H1 (cell line): ENCODE measurements at regions not wholly inside any gene's neighbourhood (a gene's known extent, or its start where the extent isn't known, plus 50 kb on each side); places are given as distances from the start of the nearest gene placed in this dataset.

Experiments
- CTCF ChIA-PET: fragments of 300-600 bp; sonication (Branson Sonifier 250); formaldehyde crosslinking; loops from one replicate; lab custom pipeline; 2021; ENCODE audit not compliant: partially characterized antibody; lab: Charles Lee
- POLR2A ChIA-PET: fragments of 300-600 bp; sonication (Branson Sonifier 250); formaldehyde crosslinking; loops from one replicate; lab custom pipeline; 2021; ENCODE audit warnings: inconsistent platforms; ENCODE audit not compliant: partially characterized antibody; lab: Charles Lee
- DNase-seq, 2 experiments: peaks; one replicate each; pipeline versions ENCODE4 v3.0.0 to v3.0.0-alpha.2; 2010 to 2022; ENCODE audit warnings: low spot score in 2 of 2, low read depth in 1 of 2, mixed read lengths in 1 of 2
- FAIRE-seq: peaks from 2 replicates; lab custom pipeline; 2011; peaks lifted over from hg19 to GRCh38; lab: Jason Lieb, UNC
- H2AFZ ChIP-seq: 2 replicates; pipeline ENCODE4 v1.8.1; 2012; ENCODE audit warnings: low read length, inconsistent platforms
- H2AK5ac ChIP-seq: 2 replicates; pipeline ENCODE4 v1.6.1; 2013; ENCODE audit warnings: low read depth, low read length
- H2BK120ac ChIP-seq: replicated peaks from 2 replicates; pipeline ENCODE3; 2013; ENCODE audit warnings: low read depth, low read length, inconsistent platforms
- H2BK12ac ChIP-seq: 2 replicates; pipeline ENCODE4 v1.6.1; 2013; ENCODE audit warnings: low read depth, low read length
- H2BK15ac ChIP-seq: 2 replicates; pipeline ENCODE4 v1.6.1; 2013; ENCODE audit warnings: low read length
- H2BK20ac ChIP-seq: 2 replicates; pipeline ENCODE4 v1.6.1; 2013; ENCODE audit warnings: low read length
- H2BK5ac ChIP-seq: 2 replicates; pipeline ENCODE4 v1.6.1; 2013; ENCODE audit warnings: low read depth, low read length
- H3K14ac ChIP-seq: 2 replicates; pipeline ENCODE4 v1.6.1; 2013; ENCODE audit warnings: inconsistent platforms; ENCODE audit not compliant: insufficient read length
- H3K18ac ChIP-seq: 2 replicates; pipeline ENCODE4 v1.6.1; 2013; ENCODE audit warnings: low read length; ENCODE audit errors: extremely low read depth
- H3K23ac ChIP-seq: 2 replicates; pipeline ENCODE4 v1.6.1; 2013; ENCODE audit warnings: inconsistent platforms; ENCODE audit not compliant: insufficient read length
- H3K23me2 ChIP-seq: 2 replicates; pipeline ENCODE4 v1.6.1; 2013; ENCODE audit warnings: low read depth, low read length
- H3K27ac ChIP-seq: 2 replicates; pipeline ENCODE4 v1.6.1; 2011; ENCODE audit warnings: low read depth, low read length, inconsistent platforms
- H3K27me3 ChIP-seq, 4 experiments: replicated peaks in 1 of 4; 1 replicate in 1 of 4; 2 replicates in 3 of 4; pipeline versions ENCODE4 v1.6.1 to v1.8.1; 2011 to 2013; ENCODE audit warnings: low read length in 3 of 4, mild to moderate bottlenecking in 3 of 4, inconsistent platforms in 2 of 4, mixed read lengths in 2 of 4, moderate library complexity in 1 of 4; ENCODE audit not compliant: control insufficient read depth in 3 of 4, insufficient read depth in 3 of 4; ENCODE audit errors: extremely low read depth in 1 of 4
- H3K36me3 ChIP-seq, 4 experiments: 2 replicates each; pipeline versions ENCODE4 v1.6.1 to v1.8.1; 2011 to 2013; ENCODE audit warnings: mild to moderate bottlenecking in 4 of 4, low read length in 3 of 4, moderate library complexity in 2 of 4, control low read depth in 1 of 4, inconsistent platforms in 1 of 4; ENCODE audit not compliant: insufficient read depth in 4 of 4, control insufficient read depth in 2 of 4
- H3K4ac ChIP-seq: replicated peaks from 2 replicates; pipeline ENCODE3; 2013; ENCODE audit warnings: low read length, low read depth, mixed read lengths, inconsistent platforms; ENCODE audit not compliant: insufficient read length
- H3K4me1 ChIP-seq, 4 experiments: replicated peaks in 1 of 4; 1 replicate in 1 of 4; 2 replicates in 3 of 4; pipeline versions ENCODE4 v1.6.1 to v1.8.1; 2011 to 2013; ENCODE audit warnings: low read length in 3 of 4, inconsistent platforms in 2 of 4, mixed read lengths in 1 of 4; ENCODE audit not compliant: insufficient read depth in 4 of 4, control insufficient read depth in 3 of 4
- H3K4me2 ChIP-seq, 2 experiments: 2 replicates each; pipeline versions ENCODE4 v1.6.1 to v1.8.1; 2011 to 2013; ENCODE audit warnings: low read depth in 2 of 2, low read length in 2 of 2, control low read depth in 1 of 2, inconsistent platforms in 1 of 2, mild to moderate bottlenecking in 1 of 2; ENCODE audit not compliant: insufficient read depth in 1 of 2
- H3K4me3 ChIP-seq, 4 experiments: fragments of 200-600, 300-600 bp in 1 of 4; sonication (generic), shearing (Covaris generic), sonication (Bioruptor Twin) in 1 of 4; 2 replicates each; pipeline versions ENCODE4 v1.5.1 to v1.8.1; 2011 to 2016; ENCODE audit warnings: low read length in 4 of 4, low read depth in 3 of 4, control low read depth in 2 of 4, inconsistent platforms in 2 of 4, mild to moderate bottlenecking in 2 of 4, mixed read lengths in 1 of 4, moderate library complexity in 1 of 4; ENCODE audit not compliant: insufficient read depth in 2 of 4; ENCODE audit errors: extremely low read depth in 1 of 4
- H3K56ac ChIP-seq: replicated peaks from 2 replicates; pipeline ENCODE3; 2013; ENCODE audit warnings: low read depth, mild to moderate bottlenecking, mixed read lengths, low read length, inconsistent platforms; ENCODE audit not compliant: insufficient read length
- H3K79me1 ChIP-seq: 2 replicates; pipeline ENCODE4 v1.6.1; 2013; ENCODE audit warnings: low read depth, low read length, control low read depth
- H3K79me2 ChIP-seq, 2 experiments: 2 replicates each; pipeline versions ENCODE4 v1.6.1 to v1.8.1; 2012 to 2013; ENCODE audit warnings: low read length in 2 of 2, mild to moderate bottlenecking in 2 of 2, inconsistent platforms in 1 of 2; ENCODE audit not compliant: insufficient read depth in 2 of 2, control insufficient read depth in 1 of 2
- H3K9ac ChIP-seq, 4 experiments: replicated peaks in 1 of 4; 1 replicate in 1 of 4; 2 replicates in 3 of 4; pipeline versions ENCODE4 v1.6.1 to v1.8.1; 2011 to 2013; ENCODE audit warnings: low read depth in 3 of 4, low read length in 3 of 4, control low read depth in 2 of 4, mild to moderate bottlenecking in 2 of 4, moderate library complexity in 2 of 4, inconsistent platforms in 1 of 4; ENCODE audit errors: extremely low read depth in 1 of 4
- H3K9me3 ChIP-seq, 2 experiments: 2 replicates each; pipeline versions ENCODE4 v1.6.1 to v1.8.1; 2012 to 2013; ENCODE audit warnings: mild to moderate bottlenecking in 2 of 2, moderate library complexity in 2 of 2, control low read depth in 1 of 2, inconsistent platforms in 1 of 2, low read depth in 1 of 2, low read length in 1 of 2, mixed read lengths in 1 of 2; ENCODE audit not compliant: insufficient read depth in 2 of 2
- H4K20me1 ChIP-seq, 2 experiments: replicated peaks in 1 of 2; 2 replicates each; pipeline versions ENCODE3 to v1.8.1; 2011 to 2013; ENCODE audit warnings: inconsistent platforms in 2 of 2, low read length in 2 of 2, mild to moderate bottlenecking in 1 of 2; ENCODE audit not compliant: insufficient read depth in 2 of 2, control insufficient read depth in 1 of 2
- H4K5ac ChIP-seq: 2 replicates; pipeline ENCODE4 v1.6.1; 2013; ENCODE audit warnings: low read length, low read depth, mixed read lengths, inconsistent platforms; ENCODE audit not compliant: insufficient read length
- H4K8ac ChIP-seq: 2 replicates; pipeline ENCODE4 v1.8.0; 2013; ENCODE audit warnings: mild to moderate bottlenecking, moderate library complexity, low read length, inconsistent platforms; ENCODE audit not compliant: insufficient read depth; ENCODE audit errors: extremely low read depth
- H4K91ac ChIP-seq: replicated peaks from 2 replicates; pipeline ENCODE3; 2013; ENCODE audit warnings: low read length, mixed read lengths, inconsistent platforms; ENCODE audit not compliant: insufficient read length
- ATF3 ChIP-seq: IDR thresholded peaks from 2 replicates; pipeline ENCODE4 v1.6.1; 2011; ENCODE audit warnings: low read depth, mild to moderate bottlenecking, low read length; ENCODE audit not compliant: insufficient read depth
- CEBPB ChIP-seq: IDR thresholded peaks from 2 replicates; pipeline ENCODE4 v1.6.1; 2012; ENCODE audit warnings: low read depth, low read length
- GTF2F1 ChIP-seq: IDR thresholded peaks from 2 replicates; pipeline ENCODE4 v1.6.1; 2012; ENCODE audit warnings: low read depth, low read length, improper control_type of control experiment, borderline replicate concordance
- SIN3A ChIP-seq, 2 experiments: IDR thresholded peaks in 1 of 2; conservative IDR thresholded peaks in 1 of 2; 2 replicates each; pipeline ENCODE4 v1.6.1; 2011 to 2012; ENCODE audit warnings: low read length in 2 of 2, improper control_type of control experiment in 1 of 2, low read depth in 1 of 2, mild to moderate bottlenecking in 1 of 2
- SP1 ChIP-seq: IDR thresholded peaks from 2 replicates; pipeline ENCODE4 v1.6.1; 2011; ENCODE audit warnings: low read depth, low read length
- TBP ChIP-seq: IDR thresholded peaks from 2 replicates; pipeline ENCODE4 v1.6.1; 2011; ENCODE audit warnings: low read depth, low read length, improper control_type of control experiment
- WGBS, 2 experiments: shearing (Covaris generic) in 1 of 2; methylation state at CpG; one replicate each; pipeline versions ENCODE4 v1.1.6 to v1.1.7; 2013 to 2015; ENCODE audit warnings: low lambda C conversion rate in 2 of 2, mixed read lengths in 2 of 2, inconsistent platforms in 1 of 2, low coverage in 1 of 2, missing lambda C conversion rate in 1 of 2; ENCODE audit not compliant: insufficient replicate concordance in 2 of 2, insufficient coverage in 1 of 2, insufficient read length in 1 of 2; ENCODE audit errors: extremely low coverage in 1 of 2, missing lambda C conversion rate in 1 of 2; 5-methylcytosine and 5-hydroxymethylcytosine counted together

GRCh38 chr4:116870686-116871085, 214.7 kb downstream of the TRAM1L1 start:
- H4K5ac ChIP-seq: no peak overlapping the region
- H4K91ac ChIP-seq: no peak overlapping the region
- H3K23ac ChIP-seq: no peak overlapping the region
- no peak overlapping the region for H3K4me3 ChIP-seq
- DNase-seq (no peak), FAIRE-seq (no peak)
- ChIA-PET POLR2A (no interaction called here), CTCF (no interaction called here)
- no peak for TF ChIP-seq SIN3A (conservative IDR thresholded peaks at IDR 0.05 in 1 of 2, IDR thresholded peaks at IDR 0.05 in 1 of 2; ENCODE audit: low read depth in 1 of 2, low read length in 2 of 2)
- TF ChIP-seq TBP: no peak
- no peak for TF ChIP-seq GTF2F1
- no peak for TF ChIP-seq CEBPB
- no peak for TF ChIP-seq SP1
- TF ChIP-seq ATF3: no peak
- no peaks in the 10 kb centered on the region for H4K20me1 ChIP-seq
- no peak overlapping the region for H2BK5ac ChIP-seq
- no peaks in the 10 kb centered on the region; a peak in 1 of 7 replicates for H3K4me1 ChIP-seq
- H3K9me3 ChIP-seq: no peaks in the 10 kb centered on the region
- H3K9ac ChIP-seq: no peak overlapping the region
- H2BK120ac ChIP-seq: no peak overlapping the region
- WGBS, 2 experiments: 69% methylated on average over 3 of the region's 3 CpGs; no CpG with 5 or more reads in 1 of the 2 experiments
- no peak overlapping the region for H3K56ac ChIP-seq
- H3K79me1 ChIP-seq: no peaks in the 10 kb centered on the region
- H3K14ac ChIP-seq: no peak overlapping the region
- no peak overlapping the region for H3K4ac ChIP-seq
- no peaks in the 10 kb centered on the region for H3K23me2 ChIP-seq
- H3K36me3 ChIP-seq: no peaks in the 10 kb centered on the region
- H2AK5ac ChIP-seq: no peak overlapping the region
- no peak overlapping the region for H2BK20ac ChIP-seq
- no peak overlapping the region for H3K4me2 ChIP-seq
- H3K79me2 ChIP-seq: no peaks in the 10 kb centered on the region
- H3K27me3 ChIP-seq: no peaks in the 10 kb centered on the region
- no peak overlapping the region for H2BK15ac ChIP-seq
- H4K8ac ChIP-seq: no peak overlapping the region
- H3K18ac ChIP-seq: no peak overlapping the region
- peak overlapping the region; percentile 91; the same call in 1 of the 2 replicates for H2AFZ ChIP-seq
- no peak overlapping the region for H3K27ac ChIP-seq
- no peak overlapping the region for H2BK12ac ChIP-seq
